ENCODE measurements at regions not wholly inside any gene's neighbourhood (a gene's known extent, or its start where the extent isn't known, plus 50 kb on each side); places are given as distances from the start of the nearest gene placed in this dataset.
"Not testable (repeated sequence)": the region's sequence is repeated elsewhere in the genome, so short reads cannot be mapped to it uniquely, and the experiment has no call there.

DNA sequence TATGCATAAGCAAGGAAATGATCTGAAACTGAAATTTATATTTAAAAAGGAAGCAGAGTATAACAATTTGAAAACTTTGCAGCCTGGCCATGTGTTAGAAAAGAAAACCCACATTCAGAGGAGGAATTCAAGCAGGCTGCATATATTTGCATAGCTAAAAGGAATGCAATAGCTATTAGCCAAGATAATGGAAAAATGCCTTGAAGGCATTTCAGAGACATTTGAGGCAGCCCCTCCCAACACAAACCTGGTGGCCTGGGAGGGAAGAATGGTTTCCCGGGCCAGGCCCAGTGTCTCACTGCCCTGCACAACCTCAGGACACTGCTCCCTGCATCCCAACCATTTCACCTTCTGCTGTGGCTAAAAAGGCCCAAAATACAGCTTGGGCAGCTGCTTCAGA, 136.8 kb downstream of the TYW3 start (continued):
- TF ChIP-seq, protein P1, sequence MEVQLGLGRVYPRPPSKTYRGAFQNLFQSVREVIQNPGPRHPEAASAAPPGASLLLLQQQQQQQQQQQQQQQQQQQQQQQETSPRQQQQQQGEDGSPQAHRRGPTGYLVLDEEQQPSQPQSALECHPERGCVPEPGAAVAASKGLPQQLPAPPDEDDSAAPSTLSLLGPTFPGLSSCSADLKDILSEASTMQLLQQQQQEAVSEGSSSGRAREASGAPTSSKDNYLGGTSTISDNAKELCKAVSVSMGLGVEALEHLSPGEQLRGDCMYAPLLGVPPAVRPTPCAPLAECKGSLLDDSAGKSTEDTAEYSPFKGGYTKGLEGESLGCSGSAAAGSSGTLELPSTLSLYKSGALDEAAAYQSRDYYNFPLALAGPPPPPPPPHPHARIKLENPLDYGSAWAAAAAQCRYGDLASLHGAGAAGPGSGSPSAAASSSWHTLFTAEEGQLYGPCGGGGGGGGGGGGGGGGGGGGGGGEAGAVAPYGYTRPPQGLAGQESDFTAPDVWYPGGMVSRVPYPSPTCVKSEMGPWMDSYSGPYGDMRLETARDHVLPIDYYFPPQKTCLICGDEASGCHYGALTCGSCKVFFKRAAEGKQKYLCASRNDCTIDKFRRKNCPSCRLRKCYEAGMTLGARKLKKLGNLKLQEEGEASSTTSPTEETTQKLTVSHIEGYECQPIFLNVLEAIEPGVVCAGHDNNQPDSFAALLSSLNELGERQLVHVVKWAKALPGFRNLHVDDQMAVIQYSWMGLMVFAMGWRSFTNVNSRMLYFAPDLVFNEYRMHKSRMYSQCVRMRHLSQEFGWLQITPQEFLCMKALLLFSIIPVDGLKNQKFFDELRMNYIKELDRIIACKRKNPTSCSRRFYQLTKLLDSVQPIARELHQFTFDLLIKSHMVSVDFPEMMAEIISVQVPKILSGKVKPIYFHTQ (CRISPR knock-in tag; IDR thresholded peaks at IDR 0.05): no peak
- TF ChIP-seq, protein P2, sequence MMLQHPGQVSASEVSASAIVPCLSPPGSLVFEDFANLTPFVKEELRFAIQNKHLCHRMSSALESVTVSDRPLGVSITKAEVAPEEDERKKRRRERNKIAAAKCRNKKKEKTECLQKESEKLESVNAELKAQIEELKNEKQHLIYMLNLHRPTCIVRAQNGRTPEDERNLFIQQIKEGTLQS (CRISPR knock-in tag; conservative IDR thresholded peaks at IDR 0.05): no peak

DNA sequence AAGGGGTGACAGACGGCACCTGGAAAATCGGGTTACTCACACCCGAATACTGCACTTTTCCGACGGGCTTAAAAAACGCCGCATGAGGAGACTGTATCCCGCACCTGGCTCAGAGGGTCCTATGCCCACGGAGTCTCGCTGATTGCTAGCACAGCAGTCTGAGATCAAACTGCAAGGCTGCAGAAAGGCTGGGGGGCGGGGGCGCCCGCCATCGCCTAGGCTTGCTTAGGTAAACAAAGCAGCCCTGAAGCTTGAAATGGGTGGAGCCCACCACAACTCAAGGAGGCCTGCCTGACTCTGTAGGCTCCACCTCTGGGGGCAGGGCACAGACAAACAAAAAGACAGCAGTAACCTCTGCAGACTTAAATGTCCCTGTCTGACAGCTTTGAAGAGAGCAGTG, 144.4 kb downstream of the TYW3 start:
- peaks cover 19% of the 10 kb centered on the region for H3K4me1 Mint-ChIP-seq
- peaks cover 29% of the 10 kb centered on the region for H3K9me3 Mint-ChIP-seq
- ATAC-seq; H3K4me3 Mint-ChIP-seq; POLR2A ChIA-PET; H3K27me3 Mint-ChIP-seq (ENCODE audit: low read depth); H3K27ac Mint-ChIP-seq: not testable (repeated sequence)
- H3K36me3 Mint-ChIP-seq: peaks cover 24% of the 10 kb centered on the region
- DNase-seq (ENCODE audit: low spot score): peak; percentile 46
- CTCF ChIA-PET: interaction anchor here (1.7 kb wide), 1 partner anchor 110 kb away, joined by 4 read pairs; no protein-coding TSS in a partner anchor

DNA sequence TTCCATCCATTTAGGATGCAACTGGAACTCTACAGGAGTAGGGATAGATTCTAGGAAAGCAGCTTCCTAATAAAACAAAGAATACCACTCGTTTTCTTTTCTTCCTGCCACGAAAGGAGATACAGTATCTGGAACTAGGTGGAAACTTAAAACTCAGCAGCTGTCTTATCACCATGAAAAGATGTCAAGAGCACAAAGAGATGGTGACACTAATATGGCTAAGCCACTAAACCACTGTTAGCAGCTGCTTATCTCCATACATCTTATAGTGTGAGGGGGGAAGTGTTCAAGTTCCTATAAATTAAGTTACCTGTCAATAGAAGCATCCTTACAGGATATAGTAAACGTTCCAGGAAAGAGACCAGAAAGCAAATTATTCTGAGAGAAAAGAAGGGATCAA, 162.5 kb downstream of the TYW3 start:
- H3K36me3 Mint-ChIP-seq: peaks cover 2% of the 10 kb centered on the region; the same call in 1 of the 2 replicates
- DNase-seq (ENCODE audit: low spot score): no peak
- ChIA-PET CTCF (interaction anchor here (1.4 kb wide), 1 partner anchor 128 kb away, joined by 4 read pairs; no protein-coding TSS in a partner anchor), POLR2A (no interaction called here)
- ATAC-seq: no peak
- H3K4me1 Mint-ChIP-seq: peaks cover 5% of the 10 kb centered on the region; the same call in 1 of the 2 replicates
- no peak for TF ChIP-seq RORB (CRISPR knock-in tag; IDR thresholded peaks at IDR 0.05)
- TF ChIP-seq CREB1 (CRISPR knock-in tag; IDR thresholded peaks at IDR 0.05): no peak
- no peak for TF ChIP-seq TEAD4 (CRISPR knock-in tag; IDR thresholded peaks at IDR 0.05)
- TF ChIP-seq, protein P3, sequence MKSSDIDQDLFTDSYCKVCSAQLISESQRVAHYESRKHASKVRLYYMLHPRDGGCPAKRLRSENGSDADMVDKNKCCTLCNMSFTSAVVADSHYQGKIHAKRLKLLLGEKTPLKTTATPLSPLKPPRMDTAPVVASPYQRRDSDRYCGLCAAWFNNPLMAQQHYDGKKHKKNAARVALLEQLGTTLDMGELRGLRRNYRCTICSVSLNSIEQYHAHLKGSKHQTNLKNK (CRISPR knock-in tag; IDR thresholded peaks at IDR 0.05): no peak
- TF ChIP-seq MYBL2 (CRISPR knock-in tag; IDR thresholded peaks at IDR 0.05): no peak
- TF ChIP-seq ETV6 (CRISPR knock-in tag; IDR thresholded peaks at IDR 0.05): no peak
- no peak for TF ChIP-seq TP53 (CRISPR knock-in tag; IDR thresholded peaks at IDR 0.05)
- TF ChIP-seq, protein P4, sequence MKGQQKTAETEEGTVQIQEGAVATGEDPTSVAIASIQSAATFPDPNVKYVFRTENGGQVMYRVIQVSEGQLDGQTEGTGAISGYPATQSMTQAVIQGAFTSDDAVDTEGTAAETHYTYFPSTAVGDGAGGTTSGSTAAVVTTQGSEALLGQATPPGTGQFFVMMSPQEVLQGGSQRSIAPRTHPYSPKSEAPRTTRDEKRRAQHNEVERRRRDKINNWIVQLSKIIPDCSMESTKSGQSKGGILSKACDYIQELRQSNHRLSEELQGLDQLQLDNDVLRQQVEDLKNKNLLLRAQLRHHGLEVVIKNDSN (CRISPR knock-in tag; IDR thresholded peaks at IDR 0.05): no peak
- TF ChIP-seq, protein P5, sequence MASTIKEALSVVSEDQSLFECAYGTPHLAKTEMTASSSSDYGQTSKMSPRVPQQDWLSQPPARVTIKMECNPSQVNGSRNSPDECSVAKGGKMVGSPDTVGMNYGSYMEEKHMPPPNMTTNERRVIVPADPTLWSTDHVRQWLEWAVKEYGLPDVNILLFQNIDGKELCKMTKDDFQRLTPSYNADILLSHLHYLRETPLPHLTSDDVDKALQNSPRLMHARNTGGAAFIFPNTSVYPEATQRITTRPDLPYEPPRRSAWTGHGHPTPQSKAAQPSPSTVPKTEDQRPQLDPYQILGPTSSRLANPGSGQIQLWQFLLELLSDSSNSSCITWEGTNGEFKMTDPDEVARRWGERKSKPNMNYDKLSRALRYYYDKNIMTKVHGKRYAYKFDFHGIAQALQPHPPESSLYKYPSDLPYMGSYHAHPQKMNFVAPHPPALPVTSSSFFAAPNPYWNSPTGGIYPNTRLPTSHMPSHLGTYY (CRISPR knock-in tag; IDR thresholded peaks at IDR 0.05): no peak
- no peak for TF ChIP-seq ZBTB21 (CRISPR knock-in tag; IDR thresholded peaks at IDR 0.05; ENCODE audit: borderline replicate concordance)
- TF ChIP-seq, protein P6, sequence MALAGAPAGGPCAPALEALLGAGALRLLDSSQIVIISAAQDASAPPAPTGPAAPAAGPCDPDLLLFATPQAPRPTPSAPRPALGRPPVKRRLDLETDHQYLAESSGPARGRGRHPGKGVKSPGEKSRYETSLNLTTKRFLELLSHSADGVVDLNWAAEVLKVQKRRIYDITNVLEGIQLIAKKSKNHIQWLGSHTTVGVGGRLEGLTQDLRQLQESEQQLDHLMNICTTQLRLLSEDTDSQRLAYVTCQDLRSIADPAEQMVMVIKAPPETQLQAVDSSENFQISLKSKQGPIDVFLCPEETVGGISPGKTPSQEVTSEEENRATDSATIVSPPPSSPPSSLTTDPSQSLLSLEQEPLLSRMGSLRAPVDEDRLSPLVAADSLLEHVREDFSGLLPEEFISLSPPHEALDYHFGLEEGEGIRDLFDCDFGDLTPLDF (CRISPR knock-in tag; IDR thresholded peaks at IDR 0.05): no peak
- TF ChIP-seq TCF7 (CRISPR knock-in tag; IDR thresholded peaks at IDR 0.05; ENCODE audit: low read depth): no peak
- TF ChIP-seq OVOL2 (CRISPR knock-in tag; IDR thresholded peaks at IDR 0.05; ENCODE audit: borderline replicate concordance): no peak
- TF ChIP-seq, protein P7, sequence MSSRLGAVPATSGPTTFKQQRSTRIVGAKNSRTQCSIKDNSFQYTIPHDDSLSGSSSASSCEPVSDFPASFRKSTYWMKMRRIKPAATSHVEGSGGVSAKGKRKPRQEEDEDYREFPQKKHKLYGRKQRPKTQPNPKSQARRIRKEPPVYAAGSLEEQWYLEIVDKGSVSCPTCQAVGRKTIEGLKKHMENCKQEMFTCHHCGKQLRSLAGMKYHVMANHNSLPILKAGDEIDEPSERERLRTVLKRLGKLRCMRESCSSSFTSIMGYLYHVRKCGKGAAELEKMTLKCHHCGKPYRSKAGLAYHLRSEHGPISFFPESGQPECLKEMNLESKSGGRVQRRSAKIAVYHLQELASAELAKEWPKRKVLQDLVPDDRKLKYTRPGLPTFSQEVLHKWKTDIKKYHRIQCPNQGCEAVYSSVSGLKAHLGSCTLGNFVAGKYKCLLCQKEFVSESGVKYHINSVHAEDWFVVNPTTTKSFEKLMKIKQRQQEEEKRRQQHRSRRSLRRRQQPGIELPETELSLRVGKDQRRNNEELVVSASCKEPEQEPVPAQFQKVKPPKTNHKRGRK (CRISPR knock-in tag; IDR thresholded peaks at IDR 0.05; ENCODE audit: borderline replicate concordance): no peak
- TF ChIP-seq JAZF1 (CRISPR knock-in tag; IDR thresholded peaks at IDR 0.05): no peak
- no peak for TF ChIP-seq IRF2 (CRISPR knock-in tag; IDR thresholded peaks at IDR 0.05; ENCODE audit: borderline replicate concordance, low read depth)
- TF ChIP-seq NFYB (CRISPR knock-in tag; conservative IDR thresholded peaks at IDR 0.05; ENCODE audit: low read depth): no peak
- TF ChIP-seq ZNF232 (CRISPR knock-in tag; IDR thresholded peaks at IDR 0.05): no peak
- TF ChIP-seq, protein P8, sequence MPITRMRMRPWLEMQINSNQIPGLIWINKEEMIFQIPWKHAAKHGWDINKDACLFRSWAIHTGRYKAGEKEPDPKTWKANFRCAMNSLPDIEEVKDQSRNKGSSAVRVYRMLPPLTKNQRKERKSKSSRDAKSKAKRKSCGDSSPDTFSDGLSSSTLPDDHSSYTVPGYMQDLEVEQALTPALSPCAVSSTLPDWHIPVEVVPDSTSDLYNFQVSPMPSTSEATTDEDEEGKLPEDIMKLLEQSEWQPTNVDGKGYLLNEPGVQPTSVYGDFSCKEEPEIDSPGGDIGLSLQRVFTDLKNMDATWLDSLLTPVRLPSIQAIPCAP (CRISPR knock-in tag; IDR thresholded peaks at IDR 0.05): no peak
- H3K27me3 Mint-ChIP-seq (ENCODE audit: low read depth): no peaks in the 10 kb centered on the region
- no peak overlapping the region for H3K4me3 Mint-ChIP-seq
- peaks cover 18% of the 10 kb centered on the region for H3K9me3 Mint-ChIP-seq
- no peak overlapping the region for H3K27ac Mint-ChIP-seq

Measured in WTC11 (cell line).